KBM-7 (cell line): ENCODE measurements at regions not wholly inside any gene's neighbourhood (a gene's known extent, or its start where the extent isn't known, plus 50 kb on each side); places are given as distances from the start of the nearest gene placed in this dataset.
"Not testable (repeated sequence)": the region's sequence is repeated elsewhere in the genome, so short reads cannot be mapped to it uniquely, and the experiment has no call there.

Experiments used
- DNase-seq: peaks from one replicate; pipeline ENCODE4 v3.0.0-alpha.2; 2015
- in situ Hi-C: fragments of 300-500 bp; cut with MboI; formaldehyde crosslinking; loops from 2 replicates; pipeline ENCODE4 v1.14.3; 2020; ENCODE audit warnings: low sequenced_read_pairs, low pct_unique_long_range_greater_than_20kb, mixed read lengths

- DNase-seq, in situ Hi-C loops: not testable (repeated sequence)
Observed at GRCh38 chr1:166667600-166667999, 171.7 kb upstream of the POGK start.

GRCh38 chr1:166671627-166672026, 167.6 kb upstream of the POGK start:
- in situ Hi-C loops: no loop called here
- no peak for DNase-seq

- in situ Hi-C loops: no loop called here
- peak; percentile 19 for DNase-seq
Observed at GRCh38 chr1:166673722-166674121, 165.6 kb upstream of the POGK start.

GRCh38 chr1:166675213-166675612, 164.1 kb upstream of the POGK start:
- in situ Hi-C loops: no loop called here
- DNase-seq: no peak

GRCh38 chr1:166676981-166677380, 162.3 kb upstream of the POGK start:
- no peak for DNase-seq
- in situ Hi-C loops: no loop called here

GRCh38 chr1:166679369-166679768, 159.9 kb upstream of the POGK start:
- no peak for DNase-seq
- in situ Hi-C loops: no loop called here

- no peak for DNase-seq
- in situ Hi-C loops: no loop called here
Observed at GRCh38 chr1:166682588-166682987, 156.7 kb upstream of the POGK start.

- DNase-seq, in situ Hi-C loops: not testable (repeated sequence)
Observed at GRCh38 chr1:166684669-166685068, 154.6 kb upstream of the POGK start.

GRCh38 chr1:166685200-166685599, 154.1 kb upstream of the POGK start:
- in situ Hi-C loops: no loop called here
- DNase-seq: no peak

- in situ Hi-C loops, DNase-seq: not testable (repeated sequence)
Observed at GRCh38 chr1:166685891-166686290, 153.4 kb upstream of the POGK start.

GRCh38 chr1:166690596-166690995, 148.7 kb upstream of the POGK start:
- in situ Hi-C loops, DNase-seq: not testable (repeated sequence)

- in situ Hi-C loops: no loop called here
Observed at GRCh38 chr1:166691476-166691875, 147.8 kb upstream of the POGK start.

GRCh38 chr1:166692346-166692745, 146.9 kb upstream of the POGK start:
- no peak for DNase-seq
- in situ Hi-C loops: no loop called here

More at GRCh38 chr1:166691476-166691875, 147.8 kb upstream of the POGK start:
- no peak for DNase-seq

GRCh38 chr1:166693158-166693557, 146.1 kb upstream of the POGK start:
- in situ Hi-C loops: no loop called here
- DNase-seq: no peak

- in situ Hi-C loops: no loop called here
- no peak for DNase-seq
Observed at GRCh38 chr1:166693673-166694297, 145.5 kb upstream of the POGK start.

- DNase-seq: no peak
- in situ Hi-C loops: no loop called here
Observed at GRCh38 chr1:166695115-166695514, 144.2 kb upstream of the POGK start.

GRCh38 chr1:166695834-166696233, 143.4 kb upstream of the POGK start:
- DNase-seq, in situ Hi-C loops: not testable (repeated sequence)

GRCh38 chr1:166698771-166699170, 140.5 kb upstream of the POGK start:
- in situ Hi-C loops: no loop called here
- DNase-seq: no peak

- in situ Hi-C loops: no loop called here
Observed at GRCh38 chr1:166699613-166700012, 139.7 kb upstream of the POGK start.

GRCh38 chr1:166700696-166701095, 138.6 kb upstream of the POGK start:
- in situ Hi-C loops: no loop called here
- DNase-seq: no peak

More at GRCh38 chr1:166699613-166700012, 139.7 kb upstream of the POGK start:
- DNase-seq: no peak

GRCh38 chr1:166701603-166702100, 137.6 kb upstream of the POGK start:
- DNase-seq: no peak
- in situ Hi-C loops: no loop called here
